ENCODE measurements at regions not wholly inside any gene's neighbourhood (a gene's known extent, or its start where the extent isn't known, plus 50 kb on each side); places are given as distances from the start of the nearest gene placed in this dataset.

GRCh38 chr2:53208815-53209214 lies 558.8 kb upstream of the CHAC2 start:
- TF ChIP-seq CTCF (IDR thresholded peaks at IDR 0.05; ENCODE audit: low read length) (no peak), EZH2 (optimal IDR thresholded peaks at IDR 0.05; ENCODE audit: low read depth, low read length) (no peak)
